Thoracic aorta (tissue), 2 donors: ENCODE measurements at regions not wholly inside any gene's neighbourhood (a gene's known extent, or its start where the extent isn't known, plus 50 kb on each side); places are given as distances from the start of the nearest gene placed in this dataset.

ENCODE experiments used
- ATAC-seq: fragments of 150-250 bp; one replicate; pipeline ENCODE4 v1.8.0; 2017; ENCODE audit warnings: low read depth; ENCODE audit not compliant: insufficient number of reproducible peaks, low FRiP score
- DNase-seq: peaks from one replicate; pipeline ENCODE4 v3.0.0-alpha.2; 2020; ENCODE audit warnings: low spot score
- H3K27ac ChIP-seq, 2 donors: fragments of 200-600 bp; sonication (generic); 1 replicate in 1 of 2; 2 replicates in 1 of 2; pipeline ENCODE4 v1.5.1; 2016; ENCODE audit warnings: mild to moderate bottlenecking in 2 of 2, moderate library complexity in 2 of 2
- H3K27me3 ChIP-seq: fragments of 200-600 bp; sonication (generic); replicated peaks from 2 replicates; pipeline ENCODE4 v1.6.0; 2016; ENCODE audit warnings: mild to moderate bottlenecking; ENCODE audit not compliant: insufficient read depth
- H3K36me3 ChIP-seq: fragments of 200-600 bp; sonication (generic); one replicate; pipeline ENCODE4 v1.5.1; 2016
- H3K4me1 ChIP-seq, 2 donors: fragments of 200-600 bp; sonication (generic); 1 replicate in 1 of 2; 2 replicates in 1 of 2; pipeline versions ENCODE4 v1.5.1 to v1.6.0; 2016; ENCODE audit warnings: low read depth in 2 of 2, mild to moderate bottlenecking in 1 of 2; ENCODE audit not compliant: control insufficient read depth in 1 of 2
- H3K4me3 ChIP-seq: fragments of 200-600 bp; sonication (generic); 2 replicates; pipeline ENCODE4 v1.5.1; 2016; ENCODE audit warnings: mild to moderate bottlenecking
- H3K9me3 ChIP-seq: fragments of 200-600 bp; sonication (generic); 2 replicates; pipeline ENCODE4 v1.5.1; 2016
- TF ChIP-seq, protein P1 (sequence below): fragments of 200-600 bp; sonication (generic); IDR thresholded peaks from one replicate; pipeline ENCODE4 v1.5.1; 2019; ENCODE audit warnings: antibody characterized with exemption

DNA sequence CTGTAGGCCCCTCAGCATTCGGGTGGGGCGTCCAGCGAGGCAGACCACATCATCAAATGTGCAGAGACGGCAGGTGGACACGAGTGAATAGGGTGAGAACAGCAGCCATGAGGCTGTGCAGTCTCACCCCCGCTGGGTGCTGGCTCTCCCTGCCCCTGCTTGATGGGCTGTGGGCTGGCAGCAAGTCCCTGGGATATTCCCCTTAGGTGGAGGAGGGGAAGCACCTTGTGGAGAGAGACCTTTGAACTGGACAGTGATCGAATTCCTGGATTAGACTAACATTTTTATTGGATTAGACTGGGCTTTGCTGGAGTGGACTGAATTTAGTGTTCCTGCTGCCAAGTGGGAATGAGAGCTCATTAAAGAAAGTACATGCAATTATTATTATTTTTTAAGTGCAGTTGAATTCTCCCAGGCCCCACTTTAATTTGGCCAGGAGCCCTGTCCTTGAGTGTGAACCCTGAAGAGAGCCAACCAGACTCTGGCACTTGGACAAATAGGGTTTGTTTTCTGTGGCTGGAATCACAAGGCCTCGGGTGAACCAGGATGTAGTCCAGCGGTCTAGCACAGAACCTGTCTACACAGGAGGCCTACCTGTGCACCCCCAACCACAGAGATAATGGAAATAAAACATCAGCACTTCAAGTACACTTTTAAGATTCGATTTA is 193.1 kb downstream of the ABHD5 start:
- H3K36me3 ChIP-seq, result no peaks in the 10 kb centered on the region
- TF ChIP-seq, protein P1, sequence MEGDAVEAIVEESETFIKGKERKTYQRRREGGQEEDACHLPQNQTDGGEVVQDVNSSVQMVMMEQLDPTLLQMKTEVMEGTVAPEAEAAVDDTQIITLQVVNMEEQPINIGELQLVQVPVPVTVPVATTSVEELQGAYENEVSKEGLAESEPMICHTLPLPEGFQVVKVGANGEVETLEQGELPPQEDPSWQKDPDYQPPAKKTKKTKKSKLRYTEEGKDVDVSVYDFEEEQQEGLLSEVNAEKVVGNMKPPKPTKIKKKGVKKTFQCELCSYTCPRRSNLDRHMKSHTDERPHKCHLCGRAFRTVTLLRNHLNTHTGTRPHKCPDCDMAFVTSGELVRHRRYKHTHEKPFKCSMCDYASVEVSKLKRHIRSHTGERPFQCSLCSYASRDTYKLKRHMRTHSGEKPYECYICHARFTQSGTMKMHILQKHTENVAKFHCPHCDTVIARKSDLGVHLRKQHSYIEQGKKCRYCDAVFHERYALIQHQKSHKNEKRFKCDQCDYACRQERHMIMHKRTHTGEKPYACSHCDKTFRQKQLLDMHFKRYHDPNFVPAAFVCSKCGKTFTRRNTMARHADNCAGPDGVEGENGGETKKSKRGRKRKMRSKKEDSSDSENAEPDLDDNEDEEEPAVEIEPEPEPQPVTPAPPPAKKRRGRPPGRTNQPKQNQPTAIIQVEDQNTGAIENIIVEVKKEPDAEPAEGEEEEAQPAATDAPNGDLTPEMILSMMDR, result no peak
- no peaks in the 10 kb centered on the region for H3K27me3 ChIP-seq
- H3K4me3 ChIP-seq, result no peak overlapping the region
- ATAC-seq (no peak), DNase-seq (no peak)
- H3K27ac ChIP-seq, result peak overlapping the region; percentile 61 to 69
- no peaks in the 10 kb centered on the region for H3K9me3 ChIP-seq
- H3K4me1 ChIP-seq, result peaks cover 15 to 50% of the 10 kb centered on the region in 2 donors

DNA sequence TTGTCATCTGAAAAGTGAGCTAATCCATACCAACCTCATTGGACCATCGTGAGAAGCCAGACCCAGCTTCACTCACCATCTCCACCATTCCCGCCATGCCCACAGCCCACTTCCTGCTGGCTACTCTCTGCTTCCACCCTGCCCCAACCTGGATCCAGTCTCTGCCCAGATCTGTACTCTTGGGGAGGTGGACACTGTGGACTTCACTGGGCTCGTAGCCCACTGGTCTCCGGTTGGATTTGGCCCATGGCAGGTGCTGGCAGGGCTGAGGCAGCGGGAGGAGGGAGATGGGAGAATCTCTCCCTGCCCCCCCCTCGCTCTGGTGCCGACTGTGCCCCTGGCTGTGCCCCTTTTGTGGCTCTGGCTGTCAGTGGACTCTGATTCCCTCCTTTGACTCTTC is 193.8 kb downstream of the ABHD5 start:
- Histone ChIP-seq H3K9me3 (no peaks in the 10 kb centered on the region), H3K27ac (peak overlapping the region; percentile 61 to 69), H3K36me3 (no peaks in the 10 kb centered on the region), H3K4me1 (peaks cover 15 to 50% of the 10 kb centered on the region in 2 donors), H3K4me3 (no peak overlapping the region), H3K27me3 (no peaks in the 10 kb centered on the region)
- ATAC-seq, result no peak
- no peak for DNase-seq
- TF ChIP-seq, protein P1, result no peak

DNA sequence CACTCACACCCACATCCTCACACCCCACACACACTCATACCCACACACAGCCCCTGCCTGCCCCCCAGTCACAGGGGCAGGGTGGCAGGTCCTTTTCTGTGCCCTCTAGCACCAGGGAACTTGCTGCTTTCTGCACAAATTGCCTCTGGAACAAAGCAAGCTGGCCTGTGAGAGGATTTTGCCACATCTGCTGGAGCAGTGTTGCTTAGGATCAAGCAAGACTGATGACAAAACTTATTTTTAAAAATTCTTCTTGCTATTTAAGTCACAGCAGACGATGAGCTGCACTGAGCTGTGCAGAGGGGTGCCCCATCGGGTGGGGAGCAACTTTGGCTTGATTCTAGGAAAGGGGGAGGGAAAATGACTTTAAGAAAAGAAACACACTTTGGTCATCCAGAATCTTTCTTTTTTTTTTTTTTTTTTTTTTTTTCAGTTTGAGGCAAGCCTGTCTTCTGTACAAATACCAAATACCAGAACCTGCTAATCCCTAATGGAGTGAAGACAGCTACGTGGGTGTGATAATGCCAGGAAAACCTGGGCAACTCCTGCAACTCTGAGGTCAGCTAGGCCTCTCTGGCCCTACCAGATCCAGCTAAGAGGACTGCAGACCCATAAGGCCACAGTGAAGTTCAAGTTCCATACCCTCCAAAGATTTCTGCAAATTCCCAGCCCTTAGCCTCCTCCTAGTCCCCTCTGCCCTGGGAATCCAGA is 195.3 kb downstream of the ABHD5 start:
- ATAC-seq (no peak), DNase-seq (no peak)
- no peaks in the 10 kb centered on the region for H3K9me3 ChIP-seq
- H3K4me3 ChIP-seq, result no peak overlapping the region
- H3K4me1 ChIP-seq, result peaks cover 15 to 50% of the 10 kb centered on the region in 2 donors
- H3K27ac ChIP-seq, result peak overlapping the region; percentile 24 to 60
- TF ChIP-seq, protein P1, result no peak
- no peaks in the 10 kb centered on the region for H3K36me3 ChIP-seq
- H3K27me3 ChIP-seq, result no peaks in the 10 kb centered on the region

DNA sequence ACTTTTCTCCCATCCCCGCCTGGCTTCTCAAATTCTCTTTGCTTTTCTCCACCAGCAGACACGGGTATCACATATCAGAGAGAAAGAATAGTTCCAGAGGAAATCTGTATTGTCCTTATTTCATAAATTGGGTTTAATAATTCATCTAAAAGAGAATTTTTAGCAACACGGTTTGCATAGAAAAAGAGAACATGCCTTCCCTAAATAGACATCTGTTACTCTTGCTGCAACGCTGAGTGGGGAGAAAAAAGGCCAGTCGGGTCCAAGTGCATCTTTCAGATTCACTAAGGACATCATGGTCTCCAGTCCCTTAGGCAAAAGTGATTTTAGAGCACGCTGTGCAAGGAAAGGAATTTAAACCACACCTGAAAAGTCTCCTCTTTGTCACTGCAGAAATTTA is 201.3 kb downstream of the ABHD5 start:
- H3K9me3 ChIP-seq, result no peaks in the 10 kb centered on the region
- no peaks in the 10 kb centered on the region for H3K36me3 ChIP-seq
- H3K27ac ChIP-seq, result no peak overlapping the region
- DNase-seq (no peak), ATAC-seq (no peak)
- TF ChIP-seq, protein P1, result no peak
- H3K4me3 ChIP-seq, result no peak overlapping the region
- no peaks in the 10 kb centered on the region for H3K27me3 ChIP-seq
- H3K4me1 ChIP-seq, result peaks cover 2 to 32% of the 10 kb centered on the region in 2 donors

DNA sequence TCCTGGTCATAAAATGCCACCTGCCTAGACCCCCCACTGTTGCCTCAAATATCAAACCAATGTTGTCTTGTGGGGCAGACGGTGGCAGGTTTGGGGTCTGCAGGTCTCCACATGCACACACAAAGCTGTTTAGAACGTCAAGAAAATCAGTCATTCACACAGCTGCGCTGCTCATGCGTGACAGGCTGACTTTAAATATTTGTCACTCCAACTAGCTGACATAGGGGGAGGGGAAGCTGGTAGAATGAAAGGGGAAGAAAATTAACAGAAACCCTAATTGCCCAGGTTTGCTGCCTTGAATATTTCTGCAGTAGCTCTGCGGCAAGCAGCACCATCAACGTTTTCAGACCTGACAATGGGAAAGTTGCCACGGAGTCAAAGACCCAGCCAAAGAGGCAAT is 201.8 kb downstream of the ABHD5 start:
- TF ChIP-seq, protein P1, result no peak
- Histone ChIP-seq H3K27me3 (no peaks in the 10 kb centered on the region), H3K36me3 (no peaks in the 10 kb centered on the region), H3K27ac (no peak overlapping the region), H3K4me3 (no peak overlapping the region), H3K4me1 (peaks cover 2 to 28% of the 10 kb centered on the region in 2 donors), H3K9me3 (no peaks in the 10 kb centered on the region)
- no peak for DNase-seq
- no peak for ATAC-seq
